Central memory CD8-positive, alpha-beta T cell (primary cell): ENCODE measurements at regions not wholly inside any gene's neighbourhood (a gene's known extent, or its start where the extent isn't known, plus 50 kb on each side); places are given as distances from the start of the nearest gene placed in this dataset.

ENCODE experiments used
- ATAC-seq: fragments of 150-1000 bp; cut with Tn5 transposase; replicated peaks from 2 replicates; pipeline ENCODE4 v1.10.0; 2022; ENCODE audit warnings: mild to moderate bottlenecking, moderate FRiP score, moderate number of reproducible peaks; ENCODE audit not compliant: poor library complexity, severe bottlenecking; ENCODE audit errors: extremely low read depth
- DNase-seq, 2 donors: peaks; one replicate each; pipeline ENCODE4 v3.0.0; 2021; ENCODE audit warnings: low spot score in 2 of 2
- H3K27ac Mint-ChIP-seq: one replicate; pipeline ENCODE4 v1.8.0; 2022; ENCODE audit warnings: low read depth, mild to moderate bottlenecking, moderate library complexity, mixed read lengths
- H3K27me3 Mint-ChIP-seq: one replicate; pipeline ENCODE4 v1.8.0; 2022; ENCODE audit warnings: mixed read lengths
- H3K36me3 Mint-ChIP-seq: one replicate; pipeline ENCODE4 v1.8.0; 2022; ENCODE audit warnings: mild to moderate bottlenecking, moderate library complexity, mixed read lengths; ENCODE audit not compliant: insufficient read depth
- H3K4me1 Mint-ChIP-seq: one replicate; pipeline ENCODE4 v1.8.0; 2022; ENCODE audit warnings: mixed read lengths
- H3K4me3 Mint-ChIP-seq: one replicate; pipeline ENCODE4 v1.8.0; 2022; ENCODE audit warnings: mild to moderate bottlenecking, moderate library complexity, mixed read lengths
- H3K9me3 Mint-ChIP-seq: one replicate; pipeline ENCODE4 v1.8.0; 2022; ENCODE audit warnings: mixed read lengths

- H3K27me3 Mint-ChIP-seq = peaks cover 46% of the 10 kb centered on the region
- no peaks in the 10 kb centered on the region for H3K36me3 Mint-ChIP-seq
- no peak for DNase-seq
These were observed 68.1 kb downstream of the HTR5A start for GRCh38 chr7:155138204-155138603.

GRCh38 chr7:155141562-155141961, 71.4 kb downstream of the HTR5A start:
- H3K4me3 Mint-ChIP-seq = no peak overlapping the region
- no peak for ATAC-seq
- no peaks in the 10 kb centered on the region for H3K36me3 Mint-ChIP-seq
- H3K27me3 Mint-ChIP-seq = peaks cover 65% of the 10 kb centered on the region
- H3K4me1 Mint-ChIP-seq = no peaks in the 10 kb centered on the region
- no peak overlapping the region for H3K27ac Mint-ChIP-seq
- DNase-seq = no peak
- peaks cover 6% of the 10 kb centered on the region for H3K9me3 Mint-ChIP-seq

More at GRCh38 chr7:155138204-155138603, 68.1 kb downstream of the HTR5A start:
- H3K4me3 Mint-ChIP-seq = no peak overlapping the region
- ATAC-seq = no peak
- H3K9me3 Mint-ChIP-seq = peaks cover 6% of the 10 kb centered on the region
- H3K4me1 Mint-ChIP-seq = no peaks in the 10 kb centered on the region
- H3K27ac Mint-ChIP-seq = no peak overlapping the region

- H3K4me3 Mint-ChIP-seq = no peak overlapping the region
- H3K36me3 Mint-ChIP-seq = no peaks in the 10 kb centered on the region
- no peak overlapping the region for H3K27ac Mint-ChIP-seq
- DNase-seq (no peak), ATAC-seq (no peak)
- H3K4me1 Mint-ChIP-seq = no peaks in the 10 kb centered on the region
- no peaks in the 10 kb centered on the region for H3K9me3 Mint-ChIP-seq
- H3K27me3 Mint-ChIP-seq = peaks cover 49% of the 10 kb centered on the region
These were observed 73.3 kb downstream of the HTR5A start for GRCh38 chr7:155143381-155143780.

GRCh38 chr7:155144371-155144770, 74.2 kb downstream of the HTR5A start:
- DNase-seq (no peak), ATAC-seq (no peak)
- Mint-ChIP-seq H3K4me3 (no peak overlapping the region), H3K27ac (no peak overlapping the region), H3K27me3 (peaks cover 48% of the 10 kb centered on the region), H3K9me3 (no peaks in the 10 kb centered on the region), H3K36me3 (no peaks in the 10 kb centered on the region), H3K4me1 (no peaks in the 10 kb centered on the region)

GRCh38 chr7:155145477-155146255, 75.5 kb downstream of the HTR5A start:
- no peaks in the 10 kb centered on the region for H3K9me3 Mint-ChIP-seq
- no peaks in the 10 kb centered on the region for H3K36me3 Mint-ChIP-seq
- no peaks in the 10 kb centered on the region for H3K4me1 Mint-ChIP-seq
- no peak overlapping the region for H3K27ac Mint-ChIP-seq
- DNase-seq (no peak), ATAC-seq (no peak)
- peaks cover 45% of the 10 kb centered on the region for H3K27me3 Mint-ChIP-seq
- H3K4me3 Mint-ChIP-seq = no peak overlapping the region

GRCh38 chr7:155147172-155147571, 77.0 kb downstream of the HTR5A start:
- H3K27ac Mint-ChIP-seq = no peak overlapping the region
- no peak for ATAC-seq
- H3K9me3 Mint-ChIP-seq = no peaks in the 10 kb centered on the region
- DNase-seq = no peak
- H3K27me3 Mint-ChIP-seq = peaks cover 30% of the 10 kb centered on the region
- H3K36me3 Mint-ChIP-seq = no peaks in the 10 kb centered on the region
- H3K4me3 Mint-ChIP-seq = no peak overlapping the region
- no peaks in the 10 kb centered on the region for H3K4me1 Mint-ChIP-seq

- Mint-ChIP-seq H3K4me3 (no peak overlapping the region), H3K36me3 (no peaks in the 10 kb centered on the region), H3K27me3 (peaks cover 25% of the 10 kb centered on the region), H3K27ac (no peak overlapping the region), H3K9me3 (no peaks in the 10 kb centered on the region), H3K4me1 (no peaks in the 10 kb centered on the region)
- no peak for ATAC-seq
- no peak for DNase-seq
These were observed 77.5 kb downstream of the HTR5A start for GRCh38 chr7:155147624-155148023.

- H3K36me3 Mint-ChIP-seq = no peaks in the 10 kb centered on the region
- no peaks in the 10 kb centered on the region for H3K9me3 Mint-ChIP-seq
- H3K4me3 Mint-ChIP-seq = no peak overlapping the region
- ATAC-seq (no peak), DNase-seq (no peak)
- no peaks in the 10 kb centered on the region for H3K4me1 Mint-ChIP-seq
- H3K27me3 Mint-ChIP-seq = no peaks in the 10 kb centered on the region
- H3K27ac Mint-ChIP-seq = no peak overlapping the region
These were observed 83.6 kb downstream of the HTR5A start for GRCh38 chr7:155153676-155154075.

GRCh38 chr7:155154586-155154985, 84.5 kb downstream of the HTR5A start:
- DNase-seq = no peak
- H3K4me3 Mint-ChIP-seq = no peak overlapping the region
- no peaks in the 10 kb centered on the region for H3K4me1 Mint-ChIP-seq

GRCh38 chr7:155161690-155162089, 91.6 kb downstream of the HTR5A start:
- Mint-ChIP-seq H3K27ac (no peak overlapping the region), H3K4me3 (no peak overlapping the region), H3K4me1 (no peaks in the 10 kb centered on the region), H3K27me3 (peaks cover 22% of the 10 kb centered on the region), H3K36me3 (no peaks in the 10 kb centered on the region), H3K9me3 (no peaks in the 10 kb centered on the region)
- DNase-seq = no peak
- ATAC-seq = no peak

More at GRCh38 chr7:155154586-155154985, 84.5 kb downstream of the HTR5A start:
- Mint-ChIP-seq H3K27ac (no peak overlapping the region), H3K9me3 (no peaks in the 10 kb centered on the region), H3K36me3 (no peaks in the 10 kb centered on the region), H3K27me3 (no peaks in the 10 kb centered on the region)
- no peak for ATAC-seq

GRCh38 chr7:155162422-155162821, 92.3 kb downstream of the HTR5A start:
- Mint-ChIP-seq H3K4me3 (no peak overlapping the region), H3K36me3 (no peaks in the 10 kb centered on the region), H3K27me3 (peaks cover 26% of the 10 kb centered on the region), H3K4me1 (no peaks in the 10 kb centered on the region), H3K9me3 (no peaks in the 10 kb centered on the region), H3K27ac (no peak overlapping the region)
- no peak for DNase-seq
- ATAC-seq = no peak

GRCh38 chr7:155163696-155164095, 93.6 kb downstream of the HTR5A start:
- DNase-seq (no peak), ATAC-seq (no peak)
- no peaks in the 10 kb centered on the region for H3K4me1 Mint-ChIP-seq
- H3K4me3 Mint-ChIP-seq = no peak overlapping the region
- H3K36me3 Mint-ChIP-seq = no peaks in the 10 kb centered on the region
- no peak overlapping the region for H3K27ac Mint-ChIP-seq
- H3K9me3 Mint-ChIP-seq = no peaks in the 10 kb centered on the region
- peaks cover 38% of the 10 kb centered on the region for H3K27me3 Mint-ChIP-seq

GRCh38 chr7:155164316-155164715, 94.2 kb downstream of the HTR5A start:
- Mint-ChIP-seq H3K4me3 (no peak overlapping the region), H3K36me3 (no peaks in the 10 kb centered on the region), H3K9me3 (no peaks in the 10 kb centered on the region), H3K4me1 (no peaks in the 10 kb centered on the region), H3K27me3 (peaks cover 44% of the 10 kb centered on the region), H3K27ac (no peak overlapping the region)
- DNase-seq (no peak), ATAC-seq (no peak)
